Esophagus squamous epithelium (tissue), 5 donors: ENCODE measurements at regions not wholly inside any gene's neighbourhood (a gene's known extent, or its start where the extent isn't known, plus 50 kb on each side); places are given as distances from the start of the nearest gene placed in this dataset.

Experiments used
- DNase-seq: peaks from one replicate; lab custom pipeline; 2025; lab: John Stamatoyannopoulos, UW
- H3K27ac ChIP-seq, 4 donors: fragments of 200-600 bp; sonication (generic); one replicate each; pipeline ENCODE4 v1.5.1; 2016 to 2019; ENCODE audit warnings: mild to moderate bottlenecking in 1 of 4
- H3K27me3 ChIP-seq, 4 donors: fragments of 200-600 bp; sonication (generic); 1 replicate in 3 of 4; 2 replicates in 1 of 4; pipeline versions ENCODE4 v1.5.1 to v1.6.0; 2017 to 2021; ENCODE audit warnings: antibody characterized with exemption in 1 of 4
- H3K36me3 ChIP-seq, 3 donors: fragments of 200-600 bp; sonication (generic); one replicate each; pipeline ENCODE4 v1.5.1; 2016 to 2019
- H3K4me1 ChIP-seq, 3 donors: fragments of 200-600 bp; sonication (generic); one replicate each; pipeline ENCODE4 v1.5.1; 2017 to 2019
- H3K4me3 ChIP-seq, 4 donors: fragments of 200-600 bp; sonication (generic); 1 replicate in 3 of 4; 2 replicates in 1 of 4; pipeline ENCODE4 v1.5.1; 2016 to 2019; ENCODE audit warnings: mild to moderate bottlenecking in 2 of 4, moderate library complexity in 1 of 4
- H3K9me3 ChIP-seq, 3 donors: fragments of 200-600 bp; sonication (generic); one replicate each; pipeline ENCODE4 v1.5.1; 2016 to 2019
- CTCF ChIP-seq, 6 experiments: fragments of 450-650 bp in 4 of 6; fragments of 200-600 bp in 2 of 6; sonication (generic) in 2 of 6; IDR thresholded peaks; one replicate each; pipeline ENCODE4 v1.5.1; 2016 to 2019; ENCODE audit warnings: antibody characterized with exemption in 6 of 6, mild to moderate bottlenecking in 4 of 6, moderate library complexity in 4 of 6
- POLR2A ChIP-seq, 4 donors: fragments of 450-650 bp; IDR thresholded peaks; one replicate each; pipeline ENCODE4 v1.6.1; 2017; ENCODE audit warnings: antibody characterized with exemption in 4 of 4, mild to moderate bottlenecking in 4 of 4, moderate library complexity in 3 of 4
- WGBS, 2 donors: methylation state at CpG; one replicate each; pipeline ENCODE4 v1.1.5; 2018; 5-methylcytosine and 5-hydroxymethylcytosine counted together
- intact Hi-C: fragments of 100-400 bp; cut with DNase I; formaldehyde crosslinking; loops from one replicate; pipeline ENCODE4 v1.15.0; 2022
- donor health status: DM: yes; HTN: yes; CAD: no.

- intact Hi-C loops = no loop called here
- Histone ChIP-seq H3K4me3 (no peak overlapping the region), H3K27me3 (no peaks in the 10 kb centered on the region), H3K27ac (no peak overlapping the region), H3K4me1 (no peaks in the 10 kb centered on the region), H3K9me3 (no peaks in the 10 kb centered on the region), H3K36me3 (no peaks in the 10 kb centered on the region)
- 61 to 71% methylated on average over 1 of the region's 1 CpG for WGBS, 2 donors
- TF ChIP-seq POLR2A (IDR thresholded peaks at IDR 0.05) (no peak), CTCF (IDR thresholded peaks at IDR 0.05) (no peak)
- no peak for DNase-seq
Observed at GRCh38 chr5:105789246-105789645, 1881.5 kb downstream of the EFNA5 start.

- DNase-seq = no peak
- 76 to 90% methylated on average over 2 of the region's 2 CpGs for whole genome bisulfite sequencing, 2 donors
- H3K27me3 ChIP-seq = no peaks in the 10 kb centered on the region
- H3K27ac ChIP-seq = no peak overlapping the region
- H3K9me3 ChIP-seq = no peaks in the 10 kb centered on the region
- H3K4me3 ChIP-seq = no peak overlapping the region
- intact Hi-C loops = no loop called here
- H3K4me1 ChIP-seq = no peaks in the 10 kb centered on the region
- TF ChIP-seq CTCF (IDR thresholded peaks at IDR 0.05) = no peak
- TF ChIP-seq POLR2A (IDR thresholded peaks at IDR 0.05) = no peak
- H3K36me3 ChIP-seq = no peaks in the 10 kb centered on the region
Observed at GRCh38 chr5:105783811-105784210, 1886.9 kb downstream of the EFNA5 start.

- no peaks in the 10 kb centered on the region for H3K4me1 ChIP-seq
- no peak for DNase-seq
- no peak overlapping the region for H3K27ac ChIP-seq
- no peaks in the 10 kb centered on the region for H3K27me3 ChIP-seq
- TF ChIP-seq CTCF (IDR thresholded peaks at IDR 0.05) (no peak), POLR2A (IDR thresholded peaks at IDR 0.05) (no peak)
- WGBS, 2 donors = 73 to 75% methylated on average over 2 of the region's 2 CpGs
- H3K4me3 ChIP-seq = no peak overlapping the region
- no peaks in the 10 kb centered on the region for H3K36me3 ChIP-seq
- intact Hi-C loops = no loop called here
- no peaks in the 10 kb centered on the region for H3K9me3 ChIP-seq
Observed at GRCh38 chr5:105782501-105782900, 1888.2 kb downstream of the EFNA5 start.

- no peak for DNase-seq
- Histone ChIP-seq H3K4me3 (no peak overlapping the region), H3K9me3 (no peaks in the 10 kb centered on the region), H3K27ac (no peak overlapping the region), H3K4me1 (no peaks in the 10 kb centered on the region), H3K27me3 (no peaks in the 10 kb centered on the region), H3K36me3 (no peaks in the 10 kb centered on the region)
- WGBS, 2 donors = 67 to 70% methylated on average over 3 of the region's 3 CpGs
- intact Hi-C loops = no loop called here
- no peak for TF ChIP-seq CTCF (IDR thresholded peaks at IDR 0.05)
- no peak for TF ChIP-seq POLR2A (IDR thresholded peaks at IDR 0.05)
Observed at GRCh38 chr5:105773241-105773640, 1897.5 kb downstream of the EFNA5 start.

- TF ChIP-seq CTCF (IDR thresholded peaks at IDR 0.05) = no peak
- WGBS, 2 donors = 50 to 70% methylated on average over 2 of the region's 2 CpGs
- H3K4me3 ChIP-seq = no peak overlapping the region
- no peak for DNase-seq
- no peaks in the 10 kb centered on the region for H3K4me1 ChIP-seq
- H3K36me3 ChIP-seq = no peaks in the 10 kb centered on the region
- H3K9me3 ChIP-seq = peaks cover 0 to 10% (median 0%) of the 10 kb centered on the region in 3 donors
- intact Hi-C loops = no loop called here
- H3K27me3 ChIP-seq = no peaks in the 10 kb centered on the region
- H3K27ac ChIP-seq = no peak overlapping the region
Observed at GRCh38 chr5:105767267-105767666, 1903.5 kb downstream of the EFNA5 start.
